HCT116 (cell line): ENCODE measurements at regions not wholly inside any gene's neighbourhood (a gene's known extent, or its start where the extent isn't known, plus 50 kb on each side); places are given as distances from the start of the nearest gene placed in this dataset.

Experiments used
- ATAC-seq: fragments of 200-7000 bp; cut with Tn5 transposase; 2 replicates; pipeline ENCODE4 v1.9.1; 2020; ENCODE audit warnings: mild to moderate bottlenecking, moderate library complexity
- BruUV-seq: library from RNA; stranded (reverse); fragments of 400-500 nt; replicated peaks from 2 replicates; lab custom pipeline; 2021; lab: Mats Ljungman, UMichigan
- CTCF ChIA-PET: fragments of 300-600 bp; sonication (Branson Sonifier 250); formaldehyde crosslinking; loops from one replicate; lab custom pipeline; 2021; ENCODE audit warnings: antibody characterized with exemption; lab: Charles Lee
- POLR2A ChIA-PET: fragments of 300-600, 350-600 bp; sonication (Branson Sonifier 250); formaldehyde crosslinking; loops from one replicate; lab custom pipeline; 2021; ENCODE audit warnings: antibody characterized with exemption; lab: Charles Lee
- RAD21 ChIA-PET, 2 experiments: fragments of 300-600 bp; sonication (Branson Sonifier 250); formaldehyde crosslinking; loops; one replicate each; lab custom pipeline; 2023; ENCODE audit warnings: low total read pairs in 2 of 2; ENCODE audit not compliant: uncharacterized antibody in 2 of 2, unreplicated experiment in 2 of 2, low non-redundant PET in 1 of 2; lab: Charles Lee
- DNase-seq: peaks from one replicate; pipeline ENCODE4 v3.0.0-alpha.2; 2010; ENCODE audit warnings: low read depth, low spot score
- H2AFZ ChIP-seq: fragments of 200-600 bp; shearing (Covaris generic), sonication (generic); 2 replicates; pipeline ENCODE4 v1.6.1; 2017; ENCODE audit warnings: low read depth, mixed run types, mixed read lengths, antibody characterized with exemption, low read length; ENCODE audit not compliant: poor library complexity, severe bottlenecking
- H3K27ac ChIP-seq: 2 replicates; pipeline ENCODE4 v1.5.1; 2012; ENCODE audit warnings: low read depth, low read length
- H3K27me3 ChIP-seq: fragments of 200-600 bp; sonication (generic); 2 replicates; pipeline ENCODE4 v1.6.1; 2016; ENCODE audit warnings: mixed run types, low read length, mixed read lengths; ENCODE audit not compliant: insufficient read depth
- H3K36me3 ChIP-seq, 2 experiments: fragments of 200-500 bp in 1 of 2; fragments of 200-600 bp in 1 of 2; sonication (Bioruptor generic) in 1 of 2; sonication (generic) in 1 of 2; 2 replicates each; pipeline versions ENCODE4 v1.5.1 to v1.6.1; 2014 to 2016; ENCODE audit warnings: low read length in 2 of 2, inconsistent platforms in 1 of 2, mixed read lengths in 1 of 2, mixed run types in 1 of 2; ENCODE audit not compliant: insufficient read depth in 2 of 2, control insufficient read depth in 1 of 2
- H3K4me1 ChIP-seq, 2 experiments: fragments of 200-600 bp in 1 of 2; sonication (generic) in 1 of 2; 2 replicates each; pipeline versions ENCODE4 v1.5.1 to v1.6.1; 2012 to 2017; ENCODE audit warnings: low read length in 2 of 2, inconsistent platforms in 1 of 2, mild to moderate bottlenecking in 1 of 2, mixed read lengths in 1 of 2, mixed run types in 1 of 2, moderate library complexity in 1 of 2; ENCODE audit not compliant: insufficient read depth in 2 of 2, control insufficient read depth in 1 of 2
- H3K4me2 ChIP-seq: fragments of 200-600 bp; sonication (generic); 2 replicates; pipeline ENCODE4 v1.6.1; 2017; ENCODE audit warnings: mixed run types, low read length, mixed read lengths
- H3K4me3 ChIP-seq, 2 experiments: fragments of 200-600 bp in 1 of 2; sonication (generic) in 1 of 2; replicated peaks in 1 of 2; 2 replicates each; pipeline ENCODE4 v1.5.1; 2011 to 2016; ENCODE audit warnings: low read length in 2 of 2, control low read depth in 1 of 2, low read depth in 1 of 2, mild to moderate bottlenecking in 1 of 2, mixed read lengths in 1 of 2, mixed run types in 1 of 2
- H3K79me2 ChIP-seq: fragments of 200-600 bp; sonication (generic); 2 replicates; pipeline ENCODE4 v1.6.1; 2017; ENCODE audit warnings: mild to moderate bottlenecking, mixed run types, low read length, moderate library complexity, mixed read lengths; ENCODE audit not compliant: insufficient read depth
- H3K9ac ChIP-seq: fragments of 200-600 bp; sonication (generic); 2 replicates; pipeline ENCODE4 v1.6.1; 2016; ENCODE audit warnings: low read length, mixed read lengths
- H3K9me2 ChIP-seq: fragments of 200-600 bp; sonication (generic), shearing (Covaris generic); 2 replicates; pipeline ENCODE4 v1.6.1; 2017; ENCODE audit warnings: mixed run types, mild to moderate bottlenecking, moderate library complexity; ENCODE audit not compliant: insufficient read depth
- H3K9me3 ChIP-seq, 2 experiments: fragments of 200-500 bp in 1 of 2; fragments of 200-600 bp in 1 of 2; sonication (Bioruptor generic) in 1 of 2; sonication (generic) in 1 of 2; 2 replicates each; pipeline ENCODE4 v1.6.1; 2014 to 2017; ENCODE audit warnings: low read length in 2 of 2, mixed read lengths in 2 of 2, inconsistent platforms in 1 of 2, low read depth in 1 of 2, mild to moderate bottlenecking in 1 of 2, mixed run types in 1 of 2, moderate library complexity in 1 of 2; ENCODE audit not compliant: control insufficient read depth in 1 of 2, insufficient read depth in 1 of 2
- H4K20me1 ChIP-seq: fragments of 200-600 bp; sonication (generic), shearing (Covaris generic); 2 replicates; pipeline ENCODE4 v1.6.1; 2017; ENCODE audit warnings: mixed run types, mild to moderate bottlenecking, moderate library complexity; ENCODE audit not compliant: insufficient read depth
- CBX3 ChIP-seq: IDR thresholded peaks from 2 replicates; pipeline ENCODE4 v1.6.1; 2012; ENCODE audit warnings: low read depth
- CTCF ChIP-seq, 3 experiments: fragments of 200-600 bp in 1 of 3; sonication (generic) in 1 of 3; IDR thresholded peaks in 2 of 3; conservative IDR thresholded peaks in 1 of 3; 2 replicates each; pipeline ENCODE4 v1.5.1; 2012 to 2017; ENCODE audit warnings: low read depth in 2 of 3, low read length in 2 of 3, antibody characterized with exemption in 1 of 3, borderline replicate concordance in 1 of 3, control low read depth in 1 of 3, mild to moderate bottlenecking in 1 of 3, mixed read lengths in 1 of 3, mixed run types in 1 of 3, moderate library complexity in 1 of 3; ENCODE audit not compliant: insufficient read depth in 1 of 3
- EGR1 ChIP-seq: IDR thresholded peaks from 2 replicates; pipeline ENCODE4 v1.6.1; 2012; ENCODE audit warnings: low read depth
- ELF1 ChIP-seq: IDR thresholded peaks from 2 replicates; pipeline ENCODE4 v1.6.1; 2012; ENCODE audit warnings: low read depth, borderline replicate concordance
- EZH2 ChIP-seq: fragments of 200-600 bp; sonication (generic); IDR thresholded peaks from 2 replicates; pipeline ENCODE4 v1.6.1; 2017; ENCODE audit warnings: antibody characterized with exemption, mixed run types
- EZH2phosphoT487 ChIP-seq: fragments of 200-600 bp; IDR thresholded peaks from 2 replicates; pipeline ENCODE4 v1.6.1; 2018; ENCODE audit warnings: antibody characterized with exemption, borderline replicate concordance
- POLR2A ChIP-seq: IDR thresholded peaks from 2 replicates; pipeline ENCODE4 v1.7.0; 2011; ENCODE audit warnings: borderline replicate concordance; ENCODE audit not compliant: insufficient read depth, insufficient read length; ENCODE audit errors: extremely low read depth
- POLR2AphosphoS5 ChIP-seq: IDR thresholded peaks from 2 replicates; pipeline ENCODE4 v1.6.1; 2011; ENCODE audit warnings: mild to moderate bottlenecking, low read depth, low read length, moderate library complexity
- RAD21 ChIP-seq: IDR thresholded peaks from 2 replicates; pipeline ENCODE4 v1.6.1; 2012; ENCODE audit warnings: low read depth, mild to moderate bottlenecking
- SP1 ChIP-seq: IDR thresholded peaks from 2 replicates; pipeline ENCODE4 v1.6.1; 2012; ENCODE audit warnings: low read depth
- TCF7L2 ChIP-seq: IDR thresholded peaks from 2 replicates; pipeline ENCODE4 v1.7.0; 2011; ENCODE audit warnings: borderline replicate concordance, inconsistent platforms; ENCODE audit not compliant: insufficient read depth, insufficient read length; ENCODE audit errors: extremely low read depth
- YY1 ChIP-seq: IDR thresholded peaks from 2 replicates; pipeline ENCODE4 v1.6.1; 2011; ENCODE audit warnings: low read length, low read depth, moderate library complexity, mild to moderate bottlenecking; ENCODE audit not compliant: insufficient replicate concordance; ENCODE audit errors: extremely low read depth
- ZBTB33 ChIP-seq: IDR thresholded peaks from 2 replicates; pipeline ENCODE4 v1.6.1; 2011; ENCODE audit warnings: mild to moderate bottlenecking, low read length, moderate library complexity; ENCODE audit not compliant: insufficient replicate concordance; ENCODE audit errors: extremely low read depth
- ZFX ChIP-seq: fragments of 450-650 bp; IDR thresholded peaks from 2 replicates; pipeline ENCODE4 v1.6.1; 2017
- ZNF274 ChIP-seq: fragments of 200-500 bp; sonication (Bioruptor generic); IDR thresholded peaks from 2 replicates; pipeline ENCODE4 v1.6.1; 2014; ENCODE audit warnings: mild to moderate bottlenecking, low read depth, low read length, inconsistent platforms
- intact Hi-C: fragments of 100-400 bp; cut with micrococcal nuclease; formaldehyde crosslinking; loops from 2 replicates; pipeline ENCODE4 v1.10.0; 2022
- TF ChIP-seq, protein P1 (sequence below): IDR thresholded peaks from 2 replicates; pipeline ENCODE4 v1.6.1; 2012; ENCODE audit warnings: low read depth

GRCh38 chr4:133620555-133620954, 471.5 kb downstream of the PCDH10 start (continued):
- TF ChIP-seq ZNF274 (no peak), EGR1 (no peak), CBX3 (no peak), ELF1 (no peak), RAD21 (no peak), ZBTB33 (no peak)

- no peaks in the 10 kb centered on the region for H3K9me2 ChIP-seq
- ChIA-PET CTCF (no interaction called here), POLR2A (no interaction called here), RAD21 (no interaction called here)
- no peak overlapping the region for H3K27ac ChIP-seq
- H3K79me2 ChIP-seq: no peaks in the 10 kb centered on the region
- 0 out of 2 replicates have a peak, but pooled peaks have one; percentile 34 for ATAC-seq
- no peaks in the 10 kb centered on the region for H3K4me1 ChIP-seq
- H4K20me1 ChIP-seq: no peaks in the 10 kb centered on the region
- H3K9me3 ChIP-seq: no peaks in the 10 kb centered on the region
- H2AFZ ChIP-seq: no peak overlapping the region
- H3K4me3 ChIP-seq: no peak overlapping the region
- H3K9ac ChIP-seq: no peak overlapping the region
- no peaks in the 10 kb centered on the region for H3K36me3 ChIP-seq
- H3K27me3 ChIP-seq: no peaks in the 10 kb centered on the region
- H3K4me2 ChIP-seq: no peak overlapping the region
- no TSS peak for BruUV-seq
- DNase-seq: no peak
- intact Hi-C loops: no loop called here
- TF ChIP-seq ZNF274 (no peak), ZFX (no peak), CTCF (IDR thresholded peaks at IDR 0.05 in 2 of 3, conservative IDR thresholded peaks at IDR 0.05 in 1 of 3; ENCODE audit: borderline replicate concordance in 1 of 3, insufficient read depth in 1 of 3, low read depth in 2 of 3, low read length in 2 of 3) (no peak), EGR1 (no peak), YY1 (no peak), POLR2A (no peak), SP1 (no peak), RAD21 (no peak), EZH2phosphoT487 (no peak), POLR2AphosphoS5 (no peak), TCF7L2 (no peak), EZH2 (no peak)
- TF ChIP-seq, protein P1, sequence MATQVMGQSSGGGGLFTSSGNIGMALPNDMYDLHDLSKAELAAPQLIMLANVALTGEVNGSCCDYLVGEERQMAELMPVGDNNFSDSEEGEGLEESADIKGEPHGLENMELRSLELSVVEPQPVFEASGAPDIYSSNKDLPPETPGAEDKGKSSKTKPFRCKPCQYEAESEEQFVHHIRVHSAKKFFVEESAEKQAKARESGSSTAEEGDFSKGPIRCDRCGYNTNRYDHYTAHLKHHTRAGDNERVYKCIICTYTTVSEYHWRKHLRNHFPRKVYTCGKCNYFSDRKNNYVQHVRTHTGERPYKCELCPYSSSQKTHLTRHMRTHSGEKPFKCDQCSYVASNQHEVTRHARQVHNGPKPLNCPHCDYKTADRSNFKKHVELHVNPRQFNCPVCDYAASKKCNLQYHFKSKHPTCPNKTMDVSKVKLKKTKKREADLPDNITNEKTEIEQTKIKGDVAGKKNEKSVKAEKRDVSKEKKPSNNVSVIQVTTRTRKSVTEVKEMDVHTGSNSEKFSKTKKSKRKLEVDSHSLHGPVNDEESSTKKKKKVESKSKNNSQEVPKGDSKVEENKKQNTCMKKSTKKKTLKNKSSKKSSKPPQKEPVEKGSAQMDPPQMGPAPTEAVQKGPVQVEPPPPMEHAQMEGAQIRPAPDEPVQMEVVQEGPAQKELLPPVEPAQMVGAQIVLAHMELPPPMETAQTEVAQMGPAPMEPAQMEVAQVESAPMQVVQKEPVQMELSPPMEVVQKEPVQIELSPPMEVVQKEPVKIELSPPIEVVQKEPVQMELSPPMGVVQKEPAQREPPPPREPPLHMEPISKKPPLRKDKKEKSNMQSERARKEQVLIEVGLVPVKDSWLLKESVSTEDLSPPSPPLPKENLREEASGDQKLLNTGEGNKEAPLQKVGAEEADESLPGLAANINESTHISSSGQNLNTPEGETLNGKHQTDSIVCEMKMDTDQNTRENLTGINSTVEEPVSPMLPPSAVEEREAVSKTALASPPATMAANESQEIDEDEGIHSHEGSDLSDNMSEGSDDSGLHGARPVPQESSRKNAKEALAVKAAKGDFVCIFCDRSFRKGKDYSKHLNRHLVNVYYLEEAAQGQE: no peak
Measured at GRCh38 chr4:133618963-133619362, 469.9 kb downstream of the PCDH10 start.
